Forelimb muscle (tissue), 1 donor: ENCODE measurements at regions not wholly inside any gene's neighbourhood (a gene's known extent, or its start where the extent isn't known, plus 50 kb on each side); places are given as distances from the start of the nearest gene placed in this dataset.

ENCODE experiments used
- DNase-seq: peaks from one replicate; pipeline ENCODE4 v3.0.0-alpha.2; 2013; ENCODE audit warnings: low read depth

GRCh38 chr13:112001571-112001970 lies 65.4 kb upstream of the SOX1 start:
- DNase-seq = no peak

GRCh38 chr13:112003396-112003795 lies 63.6 kb upstream of the SOX1 start:
- DNase-seq = no peak

- DNase-seq = no peak
Observed at GRCh38 chr13:112003941-112004340, 63.0 kb upstream of the SOX1 start.

- DNase-seq = no peak
Observed at GRCh38 chr13:112005925-112006324, 61.0 kb upstream of the SOX1 start.

GRCh38 chr13:112007191-112007590 lies 59.8 kb upstream of the SOX1 start:
- DNase-seq = no peak

- no peak for DNase-seq
Observed at GRCh38 chr13:112010714-112011113, 56.2 kb upstream of the SOX1 start.

- no peak for DNase-seq
Observed at GRCh38 chr13:112012016-112012704, 54.8 kb upstream of the SOX1 start.

GRCh38 chr13:112012705-112013085 lies 54.3 kb upstream of the SOX1 start:
- no peak for DNase-seq

- no peak for DNase-seq
Observed at GRCh38 chr13:112013665-112014064, 53.3 kb upstream of the SOX1 start.

GRCh38 chr13:112014857-112015256 lies 52.1 kb upstream of the SOX1 start:
- no peak for DNase-seq
